ENCODE measurements at regions not wholly inside any gene's neighbourhood (a gene's known extent, or its start where the extent isn't known, plus 50 kb on each side); places are given as distances from the start of the nearest gene placed in this dataset.

- TF ChIP-seq CTCF (IDR thresholded peaks at IDR 0.05) (no peak), POLR2A (IDR thresholded peaks at IDR 0.05) (no peak)
Observed at GRCh38 chr3:194009019-194009418, 126.9 kb upstream of the HES1 start.

Data from prostate gland (tissue), 2 donors.